GM23338 (cell line): ENCODE measurements at regions not wholly inside any gene's neighbourhood (a gene's known extent, or its start where the extent isn't known, plus 50 kb on each side); places are given as distances from the start of the nearest gene placed in this dataset.
A peak's percentile ranks its signal among the peaks of the same experiment; 100 is the strongest.

Experiments
- ATAC-seq: fragments of 200-7000 bp; cut with Tn5 transposase; 3 replicates; pipeline ENCODE4 v1.9.1; 2020
- DNase-seq: peaks from one replicate; pipeline ENCODE4 v3.0.0-alpha.2; 2015; ENCODE audit warnings: low spot score
- H2AFZ ChIP-seq: fragments of 200-600 bp; sonication (generic); 2 replicates; pipeline ENCODE4 v1.8.0; 2016; ENCODE audit warnings: antibody characterized with exemption, mild to moderate bottlenecking, moderate library complexity
- H3F3A ChIP-seq: fragments of 200-600 bp; sonication (generic); replicated peaks from 2 replicates; pipeline ENCODE4 v1.8.0; 2017; ENCODE audit warnings: antibody characterized with exemption, mixed run types, low read depth
- H3K27ac ChIP-seq: fragments of 200-600 bp; sonication (generic); 2 replicates; pipeline ENCODE4 v1.6.1; 2016; ENCODE audit warnings: low read depth
- H3K27me3 ChIP-seq: fragments of 200-600 bp; sonication (generic); 2 replicates; pipeline ENCODE4 v1.8.0; 2016; ENCODE audit warnings: mild to moderate bottlenecking, mixed run types, moderate library complexity; ENCODE audit not compliant: insufficient read depth
- H3K36me3 ChIP-seq: fragments of 200-600 bp; sonication (generic); 2 replicates; pipeline ENCODE4 v1.8.0; 2016; ENCODE audit warnings: mild to moderate bottlenecking; ENCODE audit not compliant: insufficient read depth
- H3K4me1 ChIP-seq: fragments of 200-600 bp; sonication (generic); 2 replicates; pipeline ENCODE4 v1.8.0; 2016; ENCODE audit warnings: mild to moderate bottlenecking, moderate library complexity; ENCODE audit not compliant: insufficient read depth
- H3K4me2 ChIP-seq: fragments of 200-600 bp; sonication (generic); 2 replicates; pipeline ENCODE4 v1.7.1; 2017; ENCODE audit warnings: mixed run types
- H3K4me3 ChIP-seq: fragments of 200-600 bp; sonication (generic); 2 replicates; pipeline ENCODE4 v1.6.1; 2016; ENCODE audit warnings: mixed run types
- H3K79me2 ChIP-seq: fragments of 200-600 bp; sonication (generic); replicated peaks from 2 replicates; pipeline ENCODE4 v1.8.0; 2017; ENCODE audit warnings: mild to moderate bottlenecking; ENCODE audit not compliant: insufficient read depth
- H3K9me2 ChIP-seq: fragments of 200-600 bp; sonication (generic); 2 replicates; pipeline ENCODE4 v1.8.0; 2017; ENCODE audit not compliant: insufficient read depth
- H4K20me1 ChIP-seq: fragments of 200-600 bp; sonication (generic); replicated peaks from 2 replicates; pipeline ENCODE4 v1.8.0; 2017; ENCODE audit warnings: mild to moderate bottlenecking; ENCODE audit not compliant: insufficient read depth
- H3K27ac Mint-ChIP-seq: 2 replicates; pipeline ENCODE4 v1.8.0; 2020; ENCODE audit warnings: inconsistent platforms, mild to moderate bottlenecking, moderate library complexity, mixed read lengths
- H3K27me3 Mint-ChIP-seq: 3 replicates; pipeline ENCODE4 v1.8.0; 2022; ENCODE audit warnings: low read depth, mild to moderate bottlenecking, moderate library complexity, mixed read lengths, inconsistent platforms; ENCODE audit not compliant: insufficient read depth, poor library complexity
- H3K36me3 Mint-ChIP-seq: 3 replicates; pipeline ENCODE4 v1.8.0; 2021; ENCODE audit warnings: low read depth, mild to moderate bottlenecking, inconsistent platforms, moderate library complexity, mixed read lengths
- H3K4me1 Mint-ChIP-seq: 3 replicates; pipeline ENCODE4 v1.8.0; 2020; ENCODE audit warnings: mild to moderate bottlenecking, inconsistent platforms, mixed read lengths
- H3K4me3 Mint-ChIP-seq: 3 replicates; pipeline ENCODE4 v1.8.0; 2021; ENCODE audit warnings: moderate library complexity, mild to moderate bottlenecking, inconsistent platforms, mixed read lengths
- H3K9me3 Mint-ChIP-seq: 3 replicates; pipeline ENCODE4 v1.8.0; 2020; ENCODE audit warnings: moderate library complexity, mild to moderate bottlenecking, inconsistent platforms, mixed read lengths
- CREB1 ChIP-seq: fragments of 250-450 bp; sonication (Bioruptor Pico); IDR thresholded peaks from 2 replicates; pipeline ENCODE4 v1.5.0; 2020; ENCODE audit warnings: low read depth, mild to moderate bottlenecking, moderate library complexity
- EZH2 ChIP-seq: fragments of 200-600 bp; sonication (generic); IDR thresholded peaks from one replicate; pipeline ENCODE4 v1.8.0; 2017; ENCODE audit warnings: antibody characterized with exemption, mild to moderate bottlenecking, low read depth; ENCODE audit not compliant: unreplicated experiment
- EZH2phosphoT487 ChIP-seq: fragments of 200-600 bp; sonication (generic); IDR thresholded peaks from one replicate; pipeline ENCODE4 v1.8.1; 2018; ENCODE audit warnings: antibody characterized with exemption; ENCODE audit not compliant: unreplicated experiment
- NANOG ChIP-seq: IDR thresholded peaks from 2 replicates; pipeline ENCODE4 v1.6.1; 2016; ENCODE audit warnings: antibody characterized with exemption, borderline replicate concordance
- POLR2AphosphoS5 ChIP-seq: IDR thresholded peaks from 2 replicates; pipeline ENCODE4 v1.6.1; 2016; ENCODE audit warnings: antibody characterized with exemption, low read depth
- STAT1 ChIP-seq: IDR thresholded peaks from one replicate; pipeline ENCODE4 v1.6.1; 2016; ENCODE audit warnings: antibody characterized with exemption; ENCODE audit not compliant: unreplicated experiment
- TF ChIP-seq, protein P1 (sequence below): IDR thresholded peaks from one replicate; pipeline ENCODE4 v1.6.1; 2018; ENCODE audit warnings: antibody characterized with exemption; ENCODE audit not compliant: unreplicated experiment

DNA sequence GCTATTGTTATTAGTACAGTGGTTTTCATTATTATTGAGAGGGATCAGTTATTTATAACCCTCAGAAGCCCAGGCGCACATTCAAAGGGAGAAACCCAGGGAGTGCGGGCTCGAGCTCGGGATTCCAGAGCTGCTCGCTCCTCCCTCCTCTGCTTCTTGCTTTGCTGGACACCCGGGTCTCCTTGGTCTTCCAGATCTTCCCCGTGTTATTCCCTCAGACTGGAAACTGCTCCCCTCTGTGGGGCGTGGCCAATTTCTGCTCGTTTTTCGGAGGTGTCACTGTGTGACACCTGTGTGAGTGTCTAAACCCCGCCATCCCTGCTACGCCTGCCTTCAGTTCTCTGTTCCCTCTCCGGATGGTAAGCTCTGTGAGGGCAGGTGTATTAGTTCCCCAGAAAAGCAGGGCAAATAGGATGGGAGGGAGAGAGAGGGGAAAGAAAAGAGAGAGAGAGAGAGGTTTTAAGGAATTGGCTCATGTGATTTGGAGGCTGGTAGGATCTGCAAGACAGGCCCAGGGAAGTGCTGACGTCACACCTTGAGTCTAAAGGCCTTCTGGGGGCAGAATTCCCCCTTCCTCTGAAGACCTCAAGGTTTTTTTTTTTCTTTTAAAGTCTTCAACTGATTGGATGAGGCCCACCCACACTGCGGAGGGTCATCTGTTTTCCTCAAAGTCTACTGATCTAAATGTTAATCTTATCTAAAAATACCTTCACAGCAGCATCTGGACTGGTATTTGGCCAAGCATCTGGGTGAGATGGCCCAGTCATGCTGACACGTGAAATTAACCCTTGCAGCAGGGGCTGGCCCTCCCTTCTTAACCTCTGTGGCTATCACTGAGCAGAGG lies 457.3 kb upstream of the ID2 start:
- Mint-ChIP-seq H3K27ac (no peak overlapping the region), H3K36me3 (0 out of 3 replicates have a peak, but pooled peaks cover 3% of the 10 kb centered on the region)

DNA sequence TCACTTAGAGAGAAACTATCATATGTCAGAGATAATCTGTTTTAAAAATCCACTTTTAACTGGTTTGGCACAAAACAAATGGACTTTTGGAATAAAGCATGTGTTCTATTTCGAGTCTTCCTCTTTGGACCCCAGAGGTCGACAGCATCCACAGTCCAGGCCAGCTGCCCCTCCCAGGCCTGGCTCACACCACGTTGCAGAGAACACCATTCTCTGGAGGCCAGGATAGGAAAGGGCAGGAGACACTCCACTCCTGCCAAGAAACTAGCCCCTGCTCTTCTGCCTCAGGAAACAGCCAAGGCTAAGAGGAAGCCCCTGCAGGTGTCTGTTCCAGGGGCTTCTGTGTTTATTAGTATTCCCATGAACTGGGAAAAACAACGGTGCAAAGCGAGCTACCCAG lies 456.6 kb upstream of the ID2 start:
- Mint-ChIP-seq H3K4me3 (no peak overlapping the region), H3K36me3 (0 out of 3 replicates have a peak, but pooled peaks cover 3% of the 10 kb centered on the region), H3K4me1 (peaks cover 12% of the 10 kb centered on the region), H3K9me3 (no peaks in the 10 kb centered on the region; the same call in 2 of the 3 replicates), H3K27ac (no peak overlapping the region), H3K27me3 (peaks cover 4% of the 10 kb centered on the region)
- Histone ChIP-seq H3K4me1 (peaks cover 11% of the 10 kb centered on the region; the same call in 1 of the 2 replicates), H4K20me1 (no peaks in the 10 kb centered on the region), H3F3A (no peaks in the 10 kb centered on the region), H3K36me3 (no peaks in the 10 kb centered on the region), H3K27ac (no peak overlapping the region), H3K9me2 (peaks cover 10% of the 10 kb centered on the region), H3K4me3 (no peak overlapping the region), H3K4me2 (no peak overlapping the region), H2AFZ (no peak overlapping the region), H3K27me3 (no peaks in the 10 kb centered on the region), H3K79me2 (no peaks in the 10 kb centered on the region)
- TF ChIP-seq, protein P1, sequence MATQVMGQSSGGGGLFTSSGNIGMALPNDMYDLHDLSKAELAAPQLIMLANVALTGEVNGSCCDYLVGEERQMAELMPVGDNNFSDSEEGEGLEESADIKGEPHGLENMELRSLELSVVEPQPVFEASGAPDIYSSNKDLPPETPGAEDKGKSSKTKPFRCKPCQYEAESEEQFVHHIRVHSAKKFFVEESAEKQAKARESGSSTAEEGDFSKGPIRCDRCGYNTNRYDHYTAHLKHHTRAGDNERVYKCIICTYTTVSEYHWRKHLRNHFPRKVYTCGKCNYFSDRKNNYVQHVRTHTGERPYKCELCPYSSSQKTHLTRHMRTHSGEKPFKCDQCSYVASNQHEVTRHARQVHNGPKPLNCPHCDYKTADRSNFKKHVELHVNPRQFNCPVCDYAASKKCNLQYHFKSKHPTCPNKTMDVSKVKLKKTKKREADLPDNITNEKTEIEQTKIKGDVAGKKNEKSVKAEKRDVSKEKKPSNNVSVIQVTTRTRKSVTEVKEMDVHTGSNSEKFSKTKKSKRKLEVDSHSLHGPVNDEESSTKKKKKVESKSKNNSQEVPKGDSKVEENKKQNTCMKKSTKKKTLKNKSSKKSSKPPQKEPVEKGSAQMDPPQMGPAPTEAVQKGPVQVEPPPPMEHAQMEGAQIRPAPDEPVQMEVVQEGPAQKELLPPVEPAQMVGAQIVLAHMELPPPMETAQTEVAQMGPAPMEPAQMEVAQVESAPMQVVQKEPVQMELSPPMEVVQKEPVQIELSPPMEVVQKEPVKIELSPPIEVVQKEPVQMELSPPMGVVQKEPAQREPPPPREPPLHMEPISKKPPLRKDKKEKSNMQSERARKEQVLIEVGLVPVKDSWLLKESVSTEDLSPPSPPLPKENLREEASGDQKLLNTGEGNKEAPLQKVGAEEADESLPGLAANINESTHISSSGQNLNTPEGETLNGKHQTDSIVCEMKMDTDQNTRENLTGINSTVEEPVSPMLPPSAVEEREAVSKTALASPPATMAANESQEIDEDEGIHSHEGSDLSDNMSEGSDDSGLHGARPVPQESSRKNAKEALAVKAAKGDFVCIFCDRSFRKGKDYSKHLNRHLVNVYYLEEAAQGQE, result no peak
- no peak for TF ChIP-seq STAT1
- no peak for DNase-seq
- no peak for ATAC-seq

More for the DNA sequence above, 457.3 kb upstream of the ID2 start:
- Mint-ChIP-seq H3K4me3 (no peak overlapping the region), H3K27me3 (peaks cover 2% of the 10 kb centered on the region), H3K4me1 (peaks cover 12% of the 10 kb centered on the region), H3K9me3 (no peaks in the 10 kb centered on the region; the same call in 2 of the 3 replicates)
- no peaks in the 10 kb centered on the region for H3K79me2 ChIP-seq
- H3K27ac ChIP-seq, result no peak overlapping the region
- H3K27me3 ChIP-seq, result no peaks in the 10 kb centered on the region
- peaks cover 3% of the 10 kb centered on the region for H3K9me2 ChIP-seq
- ATAC-seq (peak; percentile 79), DNase-seq (peak; percentile 16)
- H3K36me3 ChIP-seq, result no peaks in the 10 kb centered on the region
- no peak overlapping the region for H3K4me3 ChIP-seq
- H3K4me2 ChIP-seq, result no peak overlapping the region
- H4K20me1 ChIP-seq, result no peaks in the 10 kb centered on the region
- no peaks in the 10 kb centered on the region for H3F3A ChIP-seq
- TF ChIP-seq STAT1 (no peak), NANOG (no peak), CREB1 (CRISPR knock-in tag) (no peak), EZH2phosphoT487 (no peak), EZH2 (no peak), POLR2AphosphoS5 (no peak)
- H2AFZ ChIP-seq, result peak overlapping the region; percentile 81
- H3K4me1 ChIP-seq, result peaks cover 11% of the 10 kb centered on the region; the same call in 1 of the 2 replicates
